ACC112 (cell line): ENCODE measurements at regions not wholly inside any gene's neighbourhood (a gene's known extent, or its start where the extent isn't known, plus 50 kb on each side); places are given as distances from the start of the nearest gene placed in this dataset.

Source experiments
- H2AFZ ChIP-seq: fragments of 200-600 bp; sonication (generic); one replicate; pipeline ENCODE4 v1.6.0; 2017; ENCODE audit warnings: antibody characterized with exemption, low read length; ENCODE audit not compliant: unreplicated experiment
- H3K27ac ChIP-seq: fragments of 200-600 bp; sonication (generic); 2 replicates; pipeline ENCODE4 v1.5.1; 2014; ENCODE audit warnings: low read depth, mild to moderate bottlenecking, antibody characterized with exemption, low read length, moderate library complexity
- H3K27me3 ChIP-seq: fragments of 200-600 bp; sonication (generic); 2 replicates; pipeline ENCODE4 v1.6.1; 2014; ENCODE audit warnings: mild to moderate bottlenecking, antibody characterized with exemption, low read length, moderate library complexity, mixed read lengths; ENCODE audit not compliant: insufficient read depth
- H3K36me3 ChIP-seq: fragments of 200-600 bp; sonication (generic); 2 replicates; pipeline ENCODE4 v1.6.1; 2016; ENCODE audit warnings: mild to moderate bottlenecking, antibody characterized with exemption, low read length, moderate library complexity, mixed read lengths; ENCODE audit not compliant: insufficient read depth
- H3K4me1 ChIP-seq: fragments of 200-600 bp; sonication (generic); one replicate; pipeline ENCODE4 v1.6.1; 2016; ENCODE audit warnings: low read length, mixed read lengths; ENCODE audit not compliant: insufficient read depth, unreplicated experiment, control insufficient read depth
- H3K4me3 ChIP-seq: fragments of 200-600 bp; sonication (generic); 2 replicates; pipeline ENCODE4 v1.5.1; 2014; ENCODE audit warnings: mild to moderate bottlenecking, low read depth, low read length
- H3K79me2 ChIP-seq: fragments of 200-600 bp; sonication (generic); one replicate; pipeline ENCODE4 v1.6.0; 2016; ENCODE audit warnings: low read length; ENCODE audit not compliant: control insufficient read depth, unreplicated experiment, insufficient read depth

DNA sequence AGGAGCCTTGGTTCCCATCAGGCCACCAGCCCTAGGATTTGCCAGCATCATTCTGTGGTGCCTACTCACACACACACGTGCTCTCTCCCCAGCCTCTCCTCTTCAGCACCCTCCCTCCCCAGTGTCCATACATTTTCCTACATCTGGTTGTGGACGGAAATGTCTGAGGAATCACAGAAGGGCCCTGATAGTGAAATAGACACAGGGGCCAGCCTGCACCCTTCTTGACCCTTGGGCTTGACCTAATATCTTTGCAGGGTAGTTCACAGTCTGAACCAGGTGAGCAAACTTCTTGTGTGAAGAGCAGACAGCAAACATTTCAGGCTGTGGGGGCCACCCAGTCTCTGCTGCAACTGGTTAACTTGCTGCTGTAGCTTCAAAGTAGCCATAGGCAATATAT is 108.5 kb upstream of the NXT1 start:
- peaks cover 11% of the 10 kb centered on the region; the same call in 1 of the 2 replicates for H3K27me3 ChIP-seq
- H2AFZ ChIP-seq: no peak overlapping the region
- no peak overlapping the region for H3K4me3 ChIP-seq
- H3K4me1 ChIP-seq: no peaks in the 10 kb centered on the region
- no peak overlapping the region for H3K27ac ChIP-seq
- no peaks in the 10 kb centered on the region for H3K79me2 ChIP-seq
- H3K36me3 ChIP-seq: no peaks in the 10 kb centered on the region

DNA sequence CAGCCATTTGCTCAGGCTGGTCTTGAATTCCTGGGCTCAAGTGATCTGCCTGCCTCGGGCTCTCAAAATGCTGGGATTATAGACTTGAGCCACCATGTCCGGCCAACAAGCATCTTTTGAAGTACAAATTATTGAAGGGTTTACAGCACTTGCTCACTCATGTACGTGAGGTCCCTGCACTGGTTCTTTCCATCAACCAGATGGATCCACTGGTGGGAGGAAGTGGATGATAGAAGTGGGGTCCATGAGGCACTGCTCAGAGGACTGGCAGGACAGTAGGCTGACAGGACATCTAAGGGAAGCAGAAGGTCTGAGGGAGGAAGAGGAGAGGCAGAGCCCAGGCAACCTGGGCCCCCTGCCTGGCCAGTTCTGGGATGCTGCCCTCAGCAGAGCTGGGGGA is 109.2 kb upstream of the NXT1 start:
- peaks cover 17% of the 10 kb centered on the region for H3K27me3 ChIP-seq
- H3K4me3 ChIP-seq: no peak overlapping the region
- no peak overlapping the region for H3K27ac ChIP-seq
- H3K79me2 ChIP-seq: no peaks in the 10 kb centered on the region
- no peaks in the 10 kb centered on the region for H3K4me1 ChIP-seq
- no peak overlapping the region for H2AFZ ChIP-seq
- no peaks in the 10 kb centered on the region for H3K36me3 ChIP-seq

DNA sequence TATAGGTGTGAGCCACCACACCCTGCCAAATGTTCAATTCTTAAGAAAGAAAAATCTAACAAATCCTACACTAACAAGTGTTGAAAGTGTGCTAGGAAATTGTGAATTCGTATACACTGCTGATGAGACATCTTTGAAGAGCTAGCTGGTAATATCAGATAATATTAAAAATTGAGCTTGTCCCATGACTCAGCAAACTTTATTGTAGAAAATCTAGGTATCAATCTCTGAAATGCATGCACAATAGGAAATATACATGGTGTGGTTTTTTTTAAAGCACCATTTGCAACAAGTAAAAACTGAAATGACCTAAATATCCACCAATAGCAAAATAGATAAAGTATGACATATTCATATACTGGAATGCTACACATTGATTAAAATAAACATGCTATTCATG is 110.1 kb upstream of the NXT1 start:
- Histone ChIP-seq H3K27ac (no peak overlapping the region), H3K4me1 (no peaks in the 10 kb centered on the region), H3K36me3 (no peaks in the 10 kb centered on the region), H3K79me2 (no peaks in the 10 kb centered on the region), H2AFZ (no peak overlapping the region), H3K27me3 (peaks cover 17% of the 10 kb centered on the region), H3K4me3 (no peak overlapping the region)

DNA sequence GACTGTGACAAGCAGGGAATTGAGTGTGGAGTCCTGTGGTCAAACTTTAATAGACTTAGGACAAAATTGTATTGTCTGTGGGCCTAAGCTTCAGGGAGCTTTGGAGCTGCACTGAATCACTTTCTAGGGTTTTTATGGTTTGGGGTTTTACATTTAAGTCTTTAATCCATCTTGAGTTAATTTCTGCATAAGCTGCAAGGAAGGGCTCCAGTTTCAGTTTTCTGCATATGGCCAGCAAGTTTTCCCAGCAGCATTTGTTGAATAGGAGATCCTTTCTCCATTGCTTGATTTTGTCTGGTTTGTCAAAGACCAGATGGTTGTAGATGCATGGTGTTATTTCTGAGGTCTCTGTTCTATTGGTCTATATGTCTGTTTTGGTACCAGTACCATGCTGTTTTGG is 113.4 kb upstream of the NXT1 start:
- Histone ChIP-seq H3K4me1 (peaks cover 10% of the 10 kb centered on the region), H3K27ac (no peak overlapping the region), H2AFZ (no peak overlapping the region), H3K4me3 (no peak overlapping the region), H3K36me3 (no peaks in the 10 kb centered on the region; the same call in 1 of the 2 replicates), H3K79me2 (no peaks in the 10 kb centered on the region), H3K27me3 (peaks cover 17% of the 10 kb centered on the region)

DNA sequence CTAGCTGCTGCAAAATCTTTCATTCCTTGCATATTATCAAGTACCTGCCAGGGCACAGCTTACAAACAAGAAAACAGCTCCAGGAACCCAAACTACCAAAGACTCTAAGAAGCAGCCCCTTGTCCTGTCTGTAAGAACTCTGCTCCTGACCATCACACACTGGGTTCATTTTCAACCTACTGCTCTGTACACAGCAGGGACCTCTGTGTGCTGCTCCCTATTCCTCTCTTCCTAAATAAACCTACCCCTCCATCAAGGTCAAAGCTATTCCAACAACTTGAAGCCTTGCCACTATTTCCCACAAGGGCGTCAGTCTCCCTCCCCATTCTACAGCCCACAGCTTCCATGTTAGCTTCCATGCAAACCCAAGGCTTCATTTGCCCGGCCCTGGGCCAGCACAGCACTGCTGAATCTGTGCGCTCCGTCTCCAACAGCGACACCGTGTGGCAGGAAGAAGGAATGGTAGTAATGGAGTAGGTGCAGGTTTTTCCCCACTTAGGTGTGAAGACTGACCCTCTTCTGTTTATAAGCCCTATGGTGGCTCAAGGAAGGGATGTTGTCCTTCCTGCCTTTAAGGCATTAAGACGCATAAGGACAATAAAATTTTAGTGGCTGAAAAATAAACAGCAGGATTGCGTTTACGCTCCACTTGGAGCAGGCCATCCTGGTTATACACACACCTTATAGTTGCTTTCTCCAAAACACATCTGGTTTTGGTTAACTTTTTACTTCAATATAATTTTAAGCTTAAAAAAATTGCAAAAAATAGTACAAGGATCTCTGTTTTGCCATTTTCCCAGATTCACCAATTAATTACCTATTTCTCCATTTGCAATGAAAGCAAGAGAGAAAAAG is 115.2 kb upstream of the NXT1 start:
- no peak overlapping the region; the same call in 1 of the 2 replicates for H3K27ac ChIP-seq
- H3K4me3 ChIP-seq: no peak overlapping the region
- no peaks in the 10 kb centered on the region; the same call in 1 of the 2 replicates for H3K36me3 ChIP-seq
- H3K79me2 ChIP-seq: no peaks in the 10 kb centered on the region
- H3K4me1 ChIP-seq: peaks cover 23% of the 10 kb centered on the region
- H2AFZ ChIP-seq: no peak overlapping the region
- H3K27me3 ChIP-seq: peaks cover 15% of the 10 kb centered on the region

DNA sequence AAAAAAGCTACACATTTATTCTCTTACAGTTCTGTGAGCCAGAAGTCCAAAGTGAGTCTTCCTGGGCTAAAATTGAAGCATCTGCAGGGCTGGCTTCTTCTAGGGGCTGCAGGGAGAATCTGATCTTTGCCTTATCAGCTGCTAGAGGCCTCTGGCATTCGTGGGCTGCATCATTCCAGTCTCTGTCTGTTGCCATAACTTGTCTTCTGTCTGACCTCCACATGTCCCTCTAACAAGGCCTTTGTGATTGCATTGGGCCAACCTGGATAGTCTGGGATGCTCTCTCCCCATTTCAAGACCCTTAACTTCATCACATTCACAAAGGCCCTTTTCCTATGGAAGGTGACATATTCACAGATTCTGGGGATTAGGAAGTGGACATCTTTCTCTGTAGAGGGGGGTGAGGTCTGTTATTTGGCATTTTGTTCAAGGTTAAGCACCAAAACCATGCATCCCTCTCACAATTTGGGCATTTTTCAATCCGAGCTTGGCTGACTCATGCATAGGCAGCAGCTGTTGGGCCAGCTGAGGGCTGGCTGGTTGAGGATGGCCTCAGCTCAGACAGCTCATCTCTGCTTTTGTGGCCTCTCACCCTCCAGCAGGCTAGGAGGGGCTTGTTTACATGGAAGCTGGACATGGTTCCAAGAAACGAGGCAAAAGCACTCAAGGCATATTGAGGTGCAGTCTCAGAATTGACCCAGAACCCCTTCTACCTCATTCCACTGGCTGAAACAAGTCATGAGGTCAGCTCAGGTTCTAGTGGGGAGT is 116.1 kb upstream of the NXT1 start:
- Histone ChIP-seq H3K27ac (no peak overlapping the region; the same call in 1 of the 2 replicates), H3K36me3 (no peaks in the 10 kb centered on the region; the same call in 1 of the 2 replicates), H3K4me1 (peaks cover 24% of the 10 kb centered on the region), H3K4me3 (no peak overlapping the region), H2AFZ (no peak overlapping the region), H3K79me2 (no peaks in the 10 kb centered on the region), H3K27me3 (peaks cover 14% of the 10 kb centered on the region)

DNA sequence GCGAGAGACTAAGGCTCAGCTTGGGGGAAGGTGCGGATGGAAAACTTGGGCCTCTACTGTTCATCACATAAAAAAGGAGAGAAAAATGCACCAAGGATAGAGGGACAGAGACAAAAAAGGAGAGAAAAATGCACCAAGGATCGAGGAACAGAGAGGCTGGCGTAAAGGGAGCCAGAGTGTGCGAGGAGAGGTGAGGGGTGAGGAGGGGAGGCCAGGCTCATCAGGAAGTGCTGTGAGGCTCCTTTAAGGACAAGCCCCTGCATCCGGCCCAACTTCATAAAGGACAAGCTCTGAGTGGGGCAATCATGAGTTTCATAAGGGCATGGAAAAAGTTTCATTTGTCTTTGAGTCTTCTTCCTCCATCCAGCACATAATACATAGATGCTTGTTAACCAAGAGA is 117.2 kb upstream of the NXT1 start:
- Histone ChIP-seq H3K79me2 (no peaks in the 10 kb centered on the region), H3K27ac (no peak overlapping the region), H3K4me3 (no peak overlapping the region), H3K36me3 (no peaks in the 10 kb centered on the region; the same call in 1 of the 2 replicates), H3K4me1 (peaks cover 35% of the 10 kb centered on the region), H2AFZ (no peak overlapping the region), H3K27me3 (peaks cover 6% of the 10 kb centered on the region; the same call in 1 of the 2 replicates)

DNA sequence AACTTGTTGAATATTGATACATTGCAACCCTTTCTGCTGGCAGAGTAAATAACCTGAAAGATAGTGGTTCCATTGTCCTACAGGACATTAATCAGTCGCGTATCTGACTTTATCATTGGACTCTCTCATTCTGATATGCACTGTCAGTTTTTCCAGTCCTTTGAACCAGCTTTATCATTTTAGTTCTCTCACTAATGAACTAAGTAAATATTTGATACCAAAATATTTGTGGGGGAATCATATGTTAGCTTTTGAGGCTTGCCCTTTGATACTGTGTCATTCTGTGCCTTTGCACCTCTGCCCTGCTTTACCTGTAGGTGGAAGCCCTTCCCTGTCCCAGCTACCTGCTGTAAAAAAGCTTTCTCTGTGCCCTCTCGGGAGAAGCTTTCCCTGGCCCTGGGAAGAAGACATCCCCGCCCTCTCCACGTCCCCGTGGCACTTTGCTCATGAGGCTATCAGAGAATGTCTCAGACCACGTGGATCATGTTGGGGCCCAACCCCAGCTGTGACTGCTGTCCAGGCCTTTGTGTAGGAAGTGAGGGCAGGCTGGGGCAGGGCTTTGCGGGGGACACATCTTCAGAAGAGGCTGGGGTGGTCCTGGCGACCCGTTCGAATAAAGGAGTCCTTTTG is 117.8 kb upstream of the NXT1 start:
- Histone ChIP-seq H3K27ac (peak overlapping the region; percentile 72; the same call in 1 of the 2 replicates), H3K27me3 (peaks cover 6% of the 10 kb centered on the region; the same call in 1 of the 2 replicates), H3K4me1 (peaks cover 40% of the 10 kb centered on the region), H3K79me2 (no peaks in the 10 kb centered on the region), H3K36me3 (no peaks in the 10 kb centered on the region; the same call in 1 of the 2 replicates), H3K4me3 (no peak overlapping the region), H2AFZ (no peak overlapping the region)

DNA sequence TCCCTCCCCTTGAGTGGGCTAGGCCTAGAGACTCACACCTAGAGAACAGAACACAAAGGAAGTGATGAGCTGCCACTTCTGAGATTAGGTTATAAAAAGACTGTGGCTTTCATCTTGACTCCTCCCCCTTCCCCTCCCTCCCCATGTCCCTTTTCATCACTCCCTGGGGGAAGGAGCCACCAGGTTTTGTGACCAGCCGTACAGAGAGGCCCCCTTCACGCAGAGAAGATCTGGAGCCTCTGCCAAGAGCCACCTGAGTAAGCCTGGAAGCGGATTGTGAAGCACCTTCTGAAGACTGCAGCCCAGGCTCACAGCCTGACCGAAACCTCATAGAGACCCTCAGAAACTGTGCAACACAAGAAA is 118.4 kb upstream of the NXT1 start:
- H3K27me3 ChIP-seq: peaks cover 6% of the 10 kb centered on the region; the same call in 1 of the 2 replicates
- peak overlapping the region; percentile 72 for H3K27ac ChIP-seq
- H2AFZ ChIP-seq: no peak overlapping the region
- peaks cover 42% of the 10 kb centered on the region for H3K4me1 ChIP-seq
- no peak overlapping the region for H3K4me3 ChIP-seq
- no peaks in the 10 kb centered on the region for H3K79me2 ChIP-seq
- no peaks in the 10 kb centered on the region; the same call in 1 of the 2 replicates for H3K36me3 ChIP-seq

DNA sequence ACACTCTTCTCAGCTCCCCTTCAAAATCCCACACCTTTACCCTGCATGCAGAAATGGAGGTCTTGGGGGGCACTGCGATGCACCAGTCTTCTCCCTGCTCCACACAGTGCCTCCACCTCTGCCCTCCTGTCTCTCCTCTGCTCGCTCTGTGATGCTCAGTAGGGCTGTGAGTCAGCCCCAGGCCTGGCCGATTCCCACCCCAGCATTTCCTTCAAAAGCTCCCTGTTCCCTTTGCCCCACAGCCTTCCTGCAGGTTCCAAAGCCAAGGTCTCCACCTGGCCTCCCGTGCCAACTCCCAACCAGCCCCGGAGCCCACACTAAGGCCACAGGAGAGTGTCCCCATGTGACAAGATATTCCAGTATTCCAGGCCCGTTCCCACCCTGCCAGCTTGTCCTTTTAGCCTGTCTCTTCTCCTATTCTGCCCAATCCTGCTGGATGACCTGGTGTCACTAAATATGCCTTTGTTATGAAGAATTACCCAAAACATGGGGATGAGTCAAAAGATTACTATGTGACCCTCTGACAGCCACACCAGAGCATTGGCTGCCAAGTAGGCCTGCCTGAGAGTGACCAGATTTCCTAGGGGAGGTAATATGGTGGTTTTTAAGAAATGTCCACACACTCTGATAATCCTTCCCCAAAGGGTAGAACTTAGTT is 118.9 kb upstream of the NXT1 start:
- Histone ChIP-seq H3K27ac (peak overlapping the region; percentile 72), H3K79me2 (no peaks in the 10 kb centered on the region), H3K36me3 (no peaks in the 10 kb centered on the region; the same call in 1 of the 2 replicates), H3K4me3 (no peak overlapping the region), H3K4me1 (peaks cover 47% of the 10 kb centered on the region), H3K27me3 (peaks cover 3% of the 10 kb centered on the region; the same call in 1 of the 2 replicates), H2AFZ (no peak overlapping the region)
